DOHH2 (cell line): ENCODE measurements at regions not wholly inside any gene's neighbourhood (a gene's known extent, or its start where the extent isn't known, plus 50 kb on each side); places are given as distances from the start of the nearest gene placed in this dataset.

Experiments
- CTCF ChIP-seq: fragments of 200-600 bp; sonication (generic); IDR thresholded peaks from one replicate; pipeline ENCODE4 v1.5.1; 2014; ENCODE audit warnings: antibody characterized with exemption, mild to moderate bottlenecking, low read depth, low read length; ENCODE audit not compliant: poor library complexity, severe bottlenecking
- EZH2phosphoT487 ChIP-seq: fragments of 200-600 bp; sonication (generic); IDR thresholded peaks from 2 replicates; pipeline ENCODE4 v1.6.1; 2017; ENCODE audit warnings: borderline replicate concordance, mild to moderate bottlenecking, antibody characterized with exemption, low read length, moderate library complexity, mixed read lengths

GRCh38 chr13:50340146-50340545 lies 324.9 kb downstream of the KCNRG start:
- TF ChIP-seq CTCF: no peak
- TF ChIP-seq EZH2phosphoT487: no peak
